GM12874 (cell line): ENCODE measurements at regions not wholly inside any gene's neighbourhood (a gene's known extent, or its start where the extent isn't known, plus 50 kb on each side); places are given as distances from the start of the nearest gene placed in this dataset.

Source experiments
- TF ChIP-seq, protein P1 (sequence below): IDR thresholded peaks from 2 replicates; pipeline ENCODE4 v1.5.1; 2011; ENCODE audit warnings: low read depth, mild to moderate bottlenecking, control low read depth, low read length, moderate library complexity; ENCODE audit not compliant: insufficient read depth

DNA sequence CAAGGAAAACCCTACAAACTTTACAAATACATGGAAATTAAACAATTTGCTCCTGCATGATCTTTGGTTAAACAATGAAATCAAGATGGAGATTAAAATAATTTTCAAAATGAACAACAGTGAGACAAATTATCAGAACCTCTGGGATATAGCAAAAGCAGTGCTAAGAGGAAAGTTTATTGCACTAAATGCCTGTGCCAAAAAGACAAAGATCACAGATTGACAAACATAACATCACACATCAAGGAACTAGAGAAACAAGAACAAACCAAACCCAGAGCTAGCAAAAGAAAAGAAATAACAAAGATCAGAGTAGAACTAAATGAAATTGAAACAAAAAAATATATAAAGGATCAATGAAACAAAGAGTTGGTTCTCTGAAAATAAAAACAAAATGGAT lies 95.2 kb upstream of the FBXO11 start:
- TF ChIP-seq, protein P1, sequence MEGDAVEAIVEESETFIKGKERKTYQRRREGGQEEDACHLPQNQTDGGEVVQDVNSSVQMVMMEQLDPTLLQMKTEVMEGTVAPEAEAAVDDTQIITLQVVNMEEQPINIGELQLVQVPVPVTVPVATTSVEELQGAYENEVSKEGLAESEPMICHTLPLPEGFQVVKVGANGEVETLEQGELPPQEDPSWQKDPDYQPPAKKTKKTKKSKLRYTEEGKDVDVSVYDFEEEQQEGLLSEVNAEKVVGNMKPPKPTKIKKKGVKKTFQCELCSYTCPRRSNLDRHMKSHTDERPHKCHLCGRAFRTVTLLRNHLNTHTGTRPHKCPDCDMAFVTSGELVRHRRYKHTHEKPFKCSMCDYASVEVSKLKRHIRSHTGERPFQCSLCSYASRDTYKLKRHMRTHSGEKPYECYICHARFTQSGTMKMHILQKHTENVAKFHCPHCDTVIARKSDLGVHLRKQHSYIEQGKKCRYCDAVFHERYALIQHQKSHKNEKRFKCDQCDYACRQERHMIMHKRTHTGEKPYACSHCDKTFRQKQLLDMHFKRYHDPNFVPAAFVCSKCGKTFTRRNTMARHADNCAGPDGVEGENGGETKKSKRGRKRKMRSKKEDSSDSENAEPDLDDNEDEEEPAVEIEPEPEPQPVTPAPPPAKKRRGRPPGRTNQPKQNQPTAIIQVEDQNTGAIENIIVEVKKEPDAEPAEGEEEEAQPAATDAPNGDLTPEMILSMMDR, result no peak

DNA sequence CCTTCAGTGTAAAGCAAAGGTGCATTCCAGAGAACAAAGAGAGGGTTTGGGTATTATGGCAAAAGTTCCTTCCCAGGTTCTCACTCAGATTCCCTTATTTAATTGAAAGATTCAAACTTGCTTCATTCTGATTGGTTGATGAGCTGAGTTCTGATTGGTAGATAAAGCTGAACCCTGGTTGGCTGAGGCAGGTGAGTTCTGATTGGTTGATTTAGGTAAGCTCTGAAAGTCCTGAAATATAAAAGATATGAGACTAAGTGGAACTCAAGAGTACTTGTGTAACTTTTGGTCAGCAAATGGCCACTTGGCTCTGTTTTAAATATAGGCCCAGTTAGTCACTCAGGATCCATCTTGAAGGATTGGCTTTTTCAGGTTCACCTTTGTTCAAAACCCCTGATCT lies 99.8 kb upstream of the FBXO11 start:
- TF ChIP-seq, protein P1, result no peak

DNA sequence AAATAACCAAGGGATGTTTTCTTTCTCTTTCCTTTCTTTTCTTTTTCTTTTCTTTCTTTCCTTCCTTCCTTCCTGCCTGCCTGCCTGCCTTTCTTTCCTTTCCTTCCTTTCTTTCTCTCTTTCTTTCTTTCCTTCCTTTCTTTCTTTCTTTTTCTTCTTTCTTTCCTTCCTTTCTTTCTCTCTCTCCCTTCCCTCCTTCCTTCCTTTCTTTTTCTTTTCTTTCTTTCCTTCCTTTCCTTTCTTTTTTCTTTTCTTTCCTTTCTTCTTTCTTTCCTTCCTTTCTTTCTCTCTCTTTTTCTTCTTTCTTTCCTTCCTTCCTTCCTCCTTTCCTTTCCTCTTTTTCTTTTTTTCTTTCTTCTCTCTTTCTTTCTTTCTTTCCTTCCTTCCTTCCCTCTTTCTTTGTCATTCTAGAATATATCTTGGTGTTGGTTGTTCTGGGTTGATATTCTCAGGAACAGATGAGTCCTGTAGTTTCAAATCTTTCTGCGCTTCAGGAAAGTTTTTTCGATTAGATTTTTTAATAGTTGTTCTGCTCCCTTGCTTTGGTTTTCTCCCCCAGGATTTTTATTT lies 101.5 kb upstream of the FBXO11 start:
- TF ChIP-seq, protein P1, result no peak

DNA sequence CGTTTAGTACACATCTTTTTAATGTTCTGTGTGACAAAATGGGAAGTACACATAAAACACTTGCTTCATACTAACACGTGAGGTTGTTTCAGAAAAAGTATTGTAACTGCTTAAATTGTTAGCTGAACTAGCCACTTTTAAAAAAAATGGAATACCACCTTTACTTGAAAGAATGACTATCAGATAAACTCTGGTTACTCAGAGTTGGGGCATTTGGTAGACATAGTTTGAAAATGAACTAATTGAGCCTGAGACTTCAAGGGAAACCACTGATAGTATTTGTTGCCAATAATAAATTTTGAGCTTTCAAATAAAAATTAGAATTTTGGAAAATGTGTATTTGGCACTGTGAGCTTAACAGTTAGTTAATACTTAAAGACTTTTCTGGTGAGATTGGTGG lies 103.0 kb upstream of the FBXO11 start:
- TF ChIP-seq, protein P1, result no peak

DNA sequence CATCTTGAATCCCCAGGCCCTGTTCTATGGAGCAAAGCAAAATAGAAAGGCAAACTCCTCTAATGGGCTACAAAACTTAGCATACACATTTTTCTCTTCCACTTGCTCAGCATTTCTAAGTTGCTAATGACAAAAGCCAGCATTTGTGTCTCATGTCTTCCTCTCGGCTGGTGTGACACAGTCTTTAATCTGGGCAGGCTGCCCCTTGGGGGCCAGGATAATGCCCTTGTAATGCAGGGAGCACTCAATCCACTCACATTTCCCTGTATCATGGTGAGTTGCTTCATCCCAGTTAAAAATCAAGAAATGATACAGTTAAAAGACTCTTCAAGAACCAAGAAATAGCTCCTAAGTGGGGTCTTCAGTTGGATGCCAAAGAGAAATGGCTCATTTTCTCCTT lies 109.1 kb upstream of the FBXO11 start:
- TF ChIP-seq, protein P1, result no peak

DNA sequence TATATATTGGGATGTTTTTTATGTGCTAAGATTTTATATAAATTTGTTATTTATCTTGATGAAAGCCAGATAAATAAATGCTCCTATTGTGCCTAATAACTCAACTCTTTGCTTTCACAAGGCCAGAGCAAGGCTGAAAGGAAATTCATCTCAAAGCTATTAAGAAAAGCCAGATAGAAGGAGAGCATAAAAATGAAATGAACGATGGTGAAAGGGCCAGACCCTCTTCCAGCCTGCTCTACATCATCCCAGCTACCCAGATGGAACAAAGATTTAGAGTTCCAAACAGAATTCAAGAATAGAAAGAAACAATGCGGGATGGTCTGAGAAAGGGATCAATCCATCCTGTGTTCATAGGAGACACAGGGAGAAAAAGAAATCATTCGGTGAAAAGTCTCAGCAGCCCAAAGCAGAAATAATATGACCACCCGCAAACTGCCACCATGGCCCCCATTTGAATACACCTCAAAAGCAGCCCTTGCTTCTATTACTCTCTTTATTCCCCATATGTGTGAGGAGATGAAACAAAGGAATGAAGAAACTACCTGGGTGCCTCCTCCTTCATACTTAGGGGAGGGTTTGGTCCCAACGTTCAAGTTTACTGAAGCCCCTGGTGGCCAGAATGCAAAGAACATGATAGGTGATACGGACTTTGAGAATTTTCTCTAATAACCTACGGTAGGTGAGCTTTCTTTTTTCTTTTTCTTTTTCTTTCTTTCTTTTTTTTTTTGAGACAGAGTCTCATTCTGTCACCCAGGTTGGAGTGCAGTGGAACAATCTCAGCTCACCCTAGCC lies 110.1 kb upstream of the FBXO11 start:
- TF ChIP-seq, protein P1, result no peak

DNA sequence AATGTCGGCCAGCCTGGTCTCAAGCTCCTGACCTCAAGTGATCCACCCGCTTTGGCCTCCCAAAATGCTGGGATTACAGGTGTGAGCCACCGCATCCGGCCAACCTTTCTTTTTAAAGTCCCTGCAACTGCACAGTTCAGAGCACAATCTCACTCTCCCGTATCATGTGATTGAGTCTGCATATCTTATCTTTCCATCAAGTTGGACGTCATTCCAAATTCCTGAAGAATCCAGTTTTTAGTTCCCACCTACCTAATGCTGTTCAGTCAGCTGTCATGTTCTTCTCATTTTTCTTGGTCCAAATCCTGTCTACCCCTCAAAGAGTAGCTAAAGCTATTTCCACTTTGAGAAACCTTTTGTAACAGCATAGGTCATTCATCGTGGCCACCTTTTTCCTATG lies 110.8 kb upstream of the FBXO11 start:
- TF ChIP-seq, protein P1, result no peak
